A204.1 (cell line): ENCODE measurements at regions not wholly inside any gene's neighbourhood (a gene's known extent, or its start where the extent isn't known, plus 50 kb on each side); places are given as distances from the start of the nearest gene placed in this dataset.

Source experiments
- FAIRE-seq: peaks from 2 replicates; lab custom pipeline; 2012; peaks lifted over from hg19 to GRCh38; lab: Jason Lieb, UNC

- FAIRE-seq: no peak
Measured at GRCh38 chr10:94193466-94193924, 169.2 kb downstream of the NOC3L start.

GRCh38 chr10:94194256-94194655 lies 168.5 kb downstream of the NOC3L start:
- no peak for FAIRE-seq

GRCh38 chr10:94197241-94197640 lies 165.5 kb downstream of the NOC3L start:
- FAIRE-seq: no peak

GRCh38 chr10:94198324-94198723 lies 164.4 kb downstream of the NOC3L start:
- no peak for FAIRE-seq

- no peak for FAIRE-seq
Measured at GRCh38 chr10:94199565-94199964, 163.2 kb downstream of the NOC3L start.

- no peak for FAIRE-seq
Measured at GRCh38 chr10:94200146-94200837, 162.4 kb downstream of the NOC3L start.

GRCh38 chr10:94205396-94205831 lies 157.3 kb downstream of the NOC3L start:
- no peak for FAIRE-seq

- no peak for FAIRE-seq
Measured at GRCh38 chr10:94206176-94206575, 156.6 kb downstream of the NOC3L start.

- no peak for FAIRE-seq
Measured at GRCh38 chr10:94208315-94208714, 154.4 kb downstream of the NOC3L start.

GRCh38 chr10:94210440-94211168 lies 152.1 kb downstream of the NOC3L start:
- FAIRE-seq: no peak

GRCh38 chr10:94211169-94211510 lies 151.6 kb downstream of the NOC3L start:
- FAIRE-seq: no peak

GRCh38 chr10:94213001-94213530 lies 149.7 kb downstream of the NOC3L start:
- FAIRE-seq: no peak

- FAIRE-seq: no peak
Measured at GRCh38 chr10:94213980-94214379, 148.8 kb downstream of the NOC3L start.

GRCh38 chr10:94214481-94214893 lies 148.3 kb downstream of the NOC3L start:
- no peak for FAIRE-seq

GRCh38 chr10:94216201-94216600 lies 146.5 kb downstream of the NOC3L start:
- FAIRE-seq: no peak

GRCh38 chr10:94217411-94217810 lies 145.3 kb downstream of the NOC3L start:
- no peak for FAIRE-seq

- peak; percentile 99 for FAIRE-seq
Measured at GRCh38 chr10:94218493-94219183, 144.1 kb downstream of the NOC3L start.

GRCh38 chr10:94219829-94220228 lies 142.9 kb downstream of the NOC3L start:
- FAIRE-seq: no peak

GRCh38 chr10:94220717-94221116 lies 142.0 kb downstream of the NOC3L start:
- FAIRE-seq: no peak

GRCh38 chr10:94223702-94224370 lies 138.9 kb downstream of the NOC3L start:
- no peak for FAIRE-seq

GRCh38 chr10:94224656-94225055 lies 138.1 kb downstream of the NOC3L start:
- no peak for FAIRE-seq

GRCh38 chr10:94225589-94225988 lies 137.2 kb downstream of the NOC3L start:
- FAIRE-seq: no peak
